Endodermal cell (in vitro differentiated cells): ENCODE measurements at regions not wholly inside any gene's neighbourhood (a gene's known extent, or its start where the extent isn't known, plus 50 kb on each side); places are given as distances from the start of the nearest gene placed in this dataset.

Source experiments
- DNase-seq: peaks from one replicate; pipeline ENCODE4 v3.0.0-alpha.2; 2017
- H3K27ac ChIP-seq: 2 replicates; pipeline ENCODE4 v1.5.1; 2013; ENCODE audit warnings: mild to moderate bottlenecking, low read depth, low read length, moderate library complexity
- H3K27me3 ChIP-seq: 2 replicates; pipeline ENCODE4 v1.6.1; 2013; ENCODE audit warnings: mild to moderate bottlenecking, low read length, moderate library complexity; ENCODE audit not compliant: insufficient read depth, control insufficient read depth, poor library complexity, severe bottlenecking
- H3K36me3 ChIP-seq: 2 replicates; pipeline ENCODE4 v1.7.0; 2013; ENCODE audit warnings: mild to moderate bottlenecking, low read length, moderate library complexity; ENCODE audit not compliant: control insufficient read depth, insufficient read depth
- H3K4me1 ChIP-seq: one replicate; pipeline ENCODE4 v1.7.0; 2013; ENCODE audit warnings: low read length; ENCODE audit not compliant: control insufficient read depth, insufficient read depth
- H3K4me3 ChIP-seq: 2 replicates; pipeline ENCODE4 v1.5.1; 2013; ENCODE audit warnings: mild to moderate bottlenecking, low read length, moderate library complexity
- H3K9ac ChIP-seq: 2 replicates; pipeline ENCODE4 v1.6.1; 2013; ENCODE audit warnings: mild to moderate bottlenecking, low read length, moderate library complexity; ENCODE audit not compliant: poor library complexity, severe bottlenecking; ENCODE audit errors: extremely low read depth
- H3K9me3 ChIP-seq: 2 replicates; pipeline ENCODE4 v1.6.1; 2013; ENCODE audit warnings: mild to moderate bottlenecking, low read length, moderate library complexity; ENCODE audit not compliant: control insufficient read depth
- H3K27ac Mint-ChIP-seq: 2 replicates; pipeline ENCODE4 v1.8.0; 2020; ENCODE audit warnings: mixed read lengths
- H3K27me3 Mint-ChIP-seq: 2 replicates; pipeline ENCODE4 v1.8.0; 2021; ENCODE audit warnings: mild to moderate bottlenecking, mixed read lengths; ENCODE audit not compliant: insufficient read depth
- H3K36me3 Mint-ChIP-seq: 2 replicates; pipeline ENCODE4 v1.8.0; 2020; ENCODE audit warnings: low read depth, mixed read lengths
- H3K4me1 Mint-ChIP-seq: 2 replicates; pipeline ENCODE4 v1.8.0; 2020; ENCODE audit warnings: mixed read lengths
- H3K4me3 Mint-ChIP-seq: 2 replicates; pipeline ENCODE4 v1.8.0; 2020; ENCODE audit warnings: mild to moderate bottlenecking, moderate library complexity, mixed read lengths
- H3K9me3 Mint-ChIP-seq: 2 replicates; pipeline ENCODE4 v1.8.0; 2020; ENCODE audit warnings: mild to moderate bottlenecking, mixed read lengths
- CTCF ChIP-seq: fragments of 200-600 bp; sonication (generic); conservative IDR thresholded peaks from 2 replicates; pipeline ENCODE4 v1.5.0; 2021; ENCODE audit warnings: antibody characterized with exemption, mild to moderate bottlenecking
- WGBS, 2 experiments: methylation state at CpG; one replicate each; pipeline versions ENCODE4 v1.1.5 to v1.1.7; 2013; ENCODE audit warnings: missing lambda C conversion rate in 2 of 2, mixed read lengths in 1 of 2; ENCODE audit not compliant: insufficient coverage in 1 of 2, insufficient read length in 1 of 2; 5-methylcytosine and 5-hydroxymethylcytosine counted together

DNA sequence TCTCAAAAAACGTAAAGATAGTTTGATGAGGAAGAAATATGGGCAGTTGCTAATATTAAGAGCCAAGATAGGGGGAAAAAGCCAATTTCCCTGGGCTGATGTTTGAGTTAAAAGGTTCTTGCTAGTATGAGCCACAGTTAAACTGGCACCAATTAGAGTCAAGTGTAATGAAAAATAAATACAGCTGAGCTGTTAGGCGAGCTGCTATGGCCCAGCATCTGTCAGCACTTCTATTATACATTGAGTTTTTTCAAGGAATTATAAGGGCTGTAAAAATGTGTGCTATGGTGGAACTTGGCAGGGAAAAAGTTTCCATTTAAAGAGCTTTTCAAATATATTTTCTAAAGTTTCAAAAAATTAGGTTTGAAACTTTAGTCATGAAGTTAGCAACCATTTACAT lies 279.6 kb downstream of the CYRIA start:
- H3K36me3 Mint-ChIP-seq, result no peaks in the 10 kb centered on the region
- H3K4me3 Mint-ChIP-seq, result no peak overlapping the region
- H3K36me3 ChIP-seq, result no peaks in the 10 kb centered on the region
- no peak overlapping the region for H3K27ac ChIP-seq
- H3K9me3 ChIP-seq, result no peaks in the 10 kb centered on the region
- H3K4me3 ChIP-seq, result no peak overlapping the region
- H3K27me3 ChIP-seq, result no peaks in the 10 kb centered on the region
- no peak overlapping the region for H3K27ac Mint-ChIP-seq
- WGBS, 2 experiments, result 90 to 100% methylated on average over 2 of the region's 2 CpGs
- DNase-seq, result no peak
- no peaks in the 10 kb centered on the region for H3K4me1 Mint-ChIP-seq
- TF ChIP-seq CTCF, result no peak
- H3K4me1 ChIP-seq, result no peaks in the 10 kb centered on the region
- H3K9me3 Mint-ChIP-seq, result no peaks in the 10 kb centered on the region
- H3K9ac ChIP-seq, result no peak overlapping the region
- H3K27me3 Mint-ChIP-seq, result no peaks in the 10 kb centered on the region

- H3K27me3 ChIP-seq, result no peaks in the 10 kb centered on the region
- Mint-ChIP-seq H3K27ac (no peak overlapping the region), H3K27me3 (no peaks in the 10 kb centered on the region), H3K4me3 (no peak overlapping the region), H3K36me3 (no peaks in the 10 kb centered on the region), H3K9me3 (no peaks in the 10 kb centered on the region), H3K4me1 (no peaks in the 10 kb centered on the region)
- no peaks in the 10 kb centered on the region for H3K4me1 ChIP-seq
- DNase-seq, result no peak
- no peak overlapping the region for H3K9ac ChIP-seq
- H3K36me3 ChIP-seq, result no peaks in the 10 kb centered on the region
- 100% methylated on average over 1 to 2 of the region's 3 CpGs for WGBS, 2 experiments
- H3K27ac ChIP-seq, result no peak overlapping the region
- H3K4me3 ChIP-seq, result no peak overlapping the region
- TF ChIP-seq CTCF, result no peak
- H3K9me3 ChIP-seq, result no peaks in the 10 kb centered on the region
Measured at GRCh38 chr2:16385341-16385740, 280.3 kb downstream of the CYRIA start.

- H3K4me1 Mint-ChIP-seq, result no peaks in the 10 kb centered on the region
- H3K36me3 ChIP-seq, result no peaks in the 10 kb centered on the region
- no peak for TF ChIP-seq CTCF
- H3K4me3 ChIP-seq, result no peak overlapping the region
- no peaks in the 10 kb centered on the region for H3K27me3 ChIP-seq
- no peaks in the 10 kb centered on the region for H3K27me3 Mint-ChIP-seq
- H3K4me1 ChIP-seq, result no peaks in the 10 kb centered on the region
- no peak overlapping the region for H3K9ac ChIP-seq
- DNase-seq, result no peak
- H3K4me3 Mint-ChIP-seq, result no peak overlapping the region
- no peak overlapping the region for H3K27ac Mint-ChIP-seq
- WGBS, 2 experiments, result 100% methylated on average over 1 of the region's 1 CpG; no CpG with 5 or more reads in 1 of the 2 experiments
- no peaks in the 10 kb centered on the region for H3K9me3 ChIP-seq
- H3K36me3 Mint-ChIP-seq, result no peaks in the 10 kb centered on the region
- H3K27ac ChIP-seq, result no peak overlapping the region
- no peaks in the 10 kb centered on the region for H3K9me3 Mint-ChIP-seq
Measured at GRCh38 chr2:16383411-16383810, 282.2 kb downstream of the CYRIA start.
